Fibroblast of pulmonary artery (primary cell): ENCODE measurements at regions not wholly inside any gene's neighbourhood (a gene's known extent, or its start where the extent isn't known, plus 50 kb on each side); places are given as distances from the start of the nearest gene placed in this dataset.
A peak's percentile ranks its signal among the peaks of the same experiment; 100 is the strongest.

ENCODE experiments used
- DNase-seq: peaks from one replicate; pipeline ENCODE4 v3.0.0-alpha.2; 2010; ENCODE audit warnings: low read depth
- H3K4me3 ChIP-seq: replicated peaks from 2 replicates; pipeline ENCODE4 v1.5.1; 2011; ENCODE audit warnings: low read depth, mild to moderate bottlenecking, control low read depth, low read length, moderate library complexity
- TF ChIP-seq, protein P1 (sequence below): IDR thresholded peaks from 2 replicates; pipeline ENCODE4 v1.5.1; 2011; ENCODE audit warnings: mild to moderate bottlenecking, control low read depth, low read length, inconsistent platforms; ENCODE audit errors: missing control alignments

DNA sequence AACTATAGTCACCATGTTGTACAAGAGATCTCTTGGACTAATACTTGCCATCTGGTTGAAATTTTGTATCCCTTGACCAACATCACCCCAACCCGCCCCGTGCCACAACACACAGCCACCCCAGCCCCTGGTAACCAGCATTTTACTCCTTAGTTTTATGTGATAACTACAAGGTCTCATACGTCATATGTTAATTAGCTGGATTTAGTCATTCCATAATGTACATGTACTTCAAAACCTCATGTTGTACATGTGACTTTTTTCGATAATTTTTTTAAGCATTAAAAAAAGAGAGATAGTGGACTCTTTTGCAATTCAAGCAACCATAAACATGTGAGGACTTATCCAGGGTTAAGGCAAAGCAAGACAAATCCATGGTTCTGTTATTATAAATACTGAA, 773.4 kb upstream of the NOVA1 start:
- no peak for DNase-seq
- TF ChIP-seq, protein P1, sequence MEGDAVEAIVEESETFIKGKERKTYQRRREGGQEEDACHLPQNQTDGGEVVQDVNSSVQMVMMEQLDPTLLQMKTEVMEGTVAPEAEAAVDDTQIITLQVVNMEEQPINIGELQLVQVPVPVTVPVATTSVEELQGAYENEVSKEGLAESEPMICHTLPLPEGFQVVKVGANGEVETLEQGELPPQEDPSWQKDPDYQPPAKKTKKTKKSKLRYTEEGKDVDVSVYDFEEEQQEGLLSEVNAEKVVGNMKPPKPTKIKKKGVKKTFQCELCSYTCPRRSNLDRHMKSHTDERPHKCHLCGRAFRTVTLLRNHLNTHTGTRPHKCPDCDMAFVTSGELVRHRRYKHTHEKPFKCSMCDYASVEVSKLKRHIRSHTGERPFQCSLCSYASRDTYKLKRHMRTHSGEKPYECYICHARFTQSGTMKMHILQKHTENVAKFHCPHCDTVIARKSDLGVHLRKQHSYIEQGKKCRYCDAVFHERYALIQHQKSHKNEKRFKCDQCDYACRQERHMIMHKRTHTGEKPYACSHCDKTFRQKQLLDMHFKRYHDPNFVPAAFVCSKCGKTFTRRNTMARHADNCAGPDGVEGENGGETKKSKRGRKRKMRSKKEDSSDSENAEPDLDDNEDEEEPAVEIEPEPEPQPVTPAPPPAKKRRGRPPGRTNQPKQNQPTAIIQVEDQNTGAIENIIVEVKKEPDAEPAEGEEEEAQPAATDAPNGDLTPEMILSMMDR, result no peak
- H3K4me3 ChIP-seq, result no peak overlapping the region

DNA sequence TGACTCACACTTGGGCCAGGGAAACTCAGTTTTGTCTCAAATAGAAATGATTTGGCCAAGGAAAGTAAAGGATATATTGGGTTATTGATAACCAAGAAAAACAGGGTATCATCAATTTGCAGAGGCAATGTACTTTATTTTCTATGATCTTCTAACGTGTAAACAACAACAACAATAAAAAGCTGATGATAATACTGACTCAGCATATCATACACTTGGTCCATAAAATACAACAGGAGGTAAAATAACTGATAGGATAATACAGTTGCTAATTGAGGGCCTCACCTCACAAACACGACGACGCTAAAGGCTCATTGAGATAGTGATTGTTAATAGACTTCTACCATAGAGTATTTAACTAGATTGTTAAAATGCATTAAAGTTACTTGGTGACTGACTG, 774.0 kb upstream of the NOVA1 start:
- TF ChIP-seq, protein P1, result no peak
- DNase-seq, result no peak
- H3K4me3 ChIP-seq, result no peak overlapping the region

DNA sequence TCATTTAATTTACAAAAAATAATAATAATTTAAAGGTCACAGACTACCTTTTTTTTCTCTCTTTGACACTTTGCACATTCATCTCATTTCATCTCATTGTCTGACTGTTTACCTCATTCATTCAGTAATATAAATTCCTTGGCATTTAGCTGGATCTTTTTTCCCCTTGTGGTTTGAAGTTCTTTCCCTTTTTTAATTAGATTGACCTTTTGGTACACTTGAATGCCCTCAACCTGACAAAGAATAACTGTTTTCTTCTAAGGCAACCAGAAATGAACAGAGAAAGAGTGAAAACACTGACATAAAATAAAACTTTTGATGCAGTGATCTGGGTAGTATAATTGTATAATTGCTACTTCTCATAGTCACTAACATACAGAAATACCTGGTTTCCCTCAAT, 774.9 kb upstream of the NOVA1 start:
- TF ChIP-seq, protein P1, result no peak
- no peak for DNase-seq
- no peak overlapping the region for H3K4me3 ChIP-seq

DNA sequence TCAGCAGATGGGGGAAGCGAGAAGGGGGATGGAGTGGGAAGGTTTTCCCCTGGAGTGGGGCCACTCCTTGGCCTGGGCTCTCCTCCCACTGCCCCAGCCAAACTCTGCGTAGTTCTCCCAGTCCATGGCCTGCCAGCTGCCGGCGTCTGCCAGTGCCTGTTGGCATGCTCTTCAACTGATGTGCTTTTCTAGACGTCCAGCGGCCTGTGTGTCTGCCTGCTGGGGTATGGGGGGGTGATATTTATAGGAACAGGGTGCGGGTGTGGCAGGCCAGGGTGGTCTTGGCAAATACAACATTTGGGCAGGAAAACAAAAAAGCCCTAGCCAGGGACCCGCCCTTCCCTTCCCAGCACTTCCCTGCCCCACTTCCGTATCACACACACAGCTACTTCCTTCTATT, 786.3 kb upstream of the NOVA1 start:
- H3K4me3 ChIP-seq, result no peak overlapping the region
- DNase-seq, result no peak
- TF ChIP-seq, protein P1, result no peak

DNA sequence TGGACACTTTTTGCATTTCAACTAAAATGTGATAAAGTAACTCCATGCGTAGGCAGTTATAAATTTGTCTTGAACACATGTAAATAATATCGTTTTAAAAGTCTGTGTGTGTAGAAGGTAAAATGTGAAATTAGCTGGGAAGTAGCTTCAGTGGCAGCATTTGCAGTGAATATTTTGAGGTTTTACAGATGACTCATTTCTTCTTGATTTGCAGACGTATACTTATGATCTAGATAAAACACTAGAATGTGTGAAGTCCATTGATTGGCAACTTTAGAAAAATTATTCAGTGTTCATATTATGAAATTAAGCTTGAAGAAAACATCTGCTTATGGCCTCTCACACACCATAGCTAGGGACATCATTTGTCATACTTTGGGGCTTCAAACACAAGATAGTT, 788.6 kb upstream of the NOVA1 start:
- no peak overlapping the region for H3K4me3 ChIP-seq
- no peak for DNase-seq
- TF ChIP-seq, protein P1, result no peak

DNA sequence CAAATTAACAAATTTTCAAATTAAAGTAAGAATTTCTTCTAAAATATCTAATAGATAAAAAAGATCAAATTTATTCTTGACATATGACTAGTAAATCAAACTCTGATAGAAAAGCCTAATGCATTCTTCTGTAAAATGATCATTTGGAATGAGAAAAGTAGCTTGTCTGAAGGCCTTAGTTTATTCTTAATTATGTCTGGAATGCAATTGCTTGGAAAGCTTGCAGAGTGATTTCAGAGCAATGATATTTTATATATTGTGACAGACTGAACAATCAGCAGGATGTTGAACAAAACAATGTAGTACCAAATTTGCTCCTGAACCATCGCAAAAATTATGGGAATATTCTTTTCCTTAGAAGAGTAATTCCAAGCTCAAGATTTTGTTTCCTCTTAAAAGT, 789.6 kb upstream of the NOVA1 start:
- TF ChIP-seq, protein P1, result no peak
- DNase-seq, result peak; percentile 36
- H3K4me3 ChIP-seq, result no peak overlapping the region

DNA sequence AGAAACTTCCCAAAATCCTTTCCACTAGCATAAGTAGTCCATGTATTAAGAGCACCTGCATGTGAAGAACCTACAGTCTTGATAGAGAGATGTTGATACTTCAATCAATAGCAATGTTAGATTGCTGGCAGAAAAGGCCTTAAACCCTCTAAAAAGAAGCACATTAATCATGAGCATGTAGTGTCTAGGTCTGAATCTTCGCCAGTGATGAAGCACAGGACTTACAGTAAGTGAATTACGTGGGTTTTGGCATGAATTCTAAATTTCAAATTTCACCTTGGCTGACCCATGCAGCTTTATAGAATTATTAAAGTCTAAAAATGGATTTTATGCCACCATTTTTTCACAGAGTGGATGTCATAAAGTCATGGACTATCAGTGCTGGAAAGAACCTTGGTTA, 791.6 kb upstream of the NOVA1 start:
- no peak overlapping the region for H3K4me3 ChIP-seq
- TF ChIP-seq, protein P1, result no peak
- peak; percentile 11 for DNase-seq
